ENCODE measurements at regions not wholly inside any gene's neighbourhood (a gene's known extent, or its start where the extent isn't known, plus 50 kb on each side); places are given as distances from the start of the nearest gene placed in this dataset.

- H3K27me3 ChIP-seq (replicated peaks) = no peaks in the 10 kb centered on the region
- H3K36me3 ChIP-seq (replicated peaks) = no peaks in the 10 kb centered on the region
- TF ChIP-seq, protein P1, sequence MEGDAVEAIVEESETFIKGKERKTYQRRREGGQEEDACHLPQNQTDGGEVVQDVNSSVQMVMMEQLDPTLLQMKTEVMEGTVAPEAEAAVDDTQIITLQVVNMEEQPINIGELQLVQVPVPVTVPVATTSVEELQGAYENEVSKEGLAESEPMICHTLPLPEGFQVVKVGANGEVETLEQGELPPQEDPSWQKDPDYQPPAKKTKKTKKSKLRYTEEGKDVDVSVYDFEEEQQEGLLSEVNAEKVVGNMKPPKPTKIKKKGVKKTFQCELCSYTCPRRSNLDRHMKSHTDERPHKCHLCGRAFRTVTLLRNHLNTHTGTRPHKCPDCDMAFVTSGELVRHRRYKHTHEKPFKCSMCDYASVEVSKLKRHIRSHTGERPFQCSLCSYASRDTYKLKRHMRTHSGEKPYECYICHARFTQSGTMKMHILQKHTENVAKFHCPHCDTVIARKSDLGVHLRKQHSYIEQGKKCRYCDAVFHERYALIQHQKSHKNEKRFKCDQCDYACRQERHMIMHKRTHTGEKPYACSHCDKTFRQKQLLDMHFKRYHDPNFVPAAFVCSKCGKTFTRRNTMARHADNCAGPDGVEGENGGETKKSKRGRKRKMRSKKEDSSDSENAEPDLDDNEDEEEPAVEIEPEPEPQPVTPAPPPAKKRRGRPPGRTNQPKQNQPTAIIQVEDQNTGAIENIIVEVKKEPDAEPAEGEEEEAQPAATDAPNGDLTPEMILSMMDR (IDR thresholded peaks at IDR 0.05; ENCODE audit: low read depth, low read length, missing control alignments) = no peak
- no peak for DNase-seq
- no peak overlapping the region for H3K4me3 ChIP-seq (ENCODE audit: low read depth, low read length)
- peak overlapping the region; percentile 33 for H3K27ac ChIP-seq
- in situ Hi-C loops (cut with HindIII; ENCODE audit: low pct_ligation_motif_present, low sequenced_read_pairs) = loop anchor here (25.0 kb wide), 1 partner anchor 731 kb away; no protein-coding TSS in a partner anchor
Measured at GRCh38 chr7:47093320-47094234, 488.3 kb downstream of the TNS3 start.

- Histone ChIP-seq H3K27ac (peak overlapping the region; percentile 33), H3K4me3 (ENCODE audit: low read depth, low read length) (no peak overlapping the region), H3K27me3 (replicated peaks) (no peaks in the 10 kb centered on the region), H3K36me3 (replicated peaks) (no peaks in the 10 kb centered on the region)
- no peak for DNase-seq
- in situ Hi-C loops (cut with HindIII; ENCODE audit: low pct_ligation_motif_present, low sequenced_read_pairs) = loop anchor here (25.0 kb wide), 1 partner anchor 730 kb away; no protein-coding TSS in a partner anchor
- TF ChIP-seq, protein P1 (IDR thresholded peaks at IDR 0.05; ENCODE audit: low read depth, low read length, missing control alignments) = no peak
Measured at GRCh38 chr7:47092336-47092735, 489.6 kb downstream of the TNS3 start.

- TF ChIP-seq, protein P1 (IDR thresholded peaks at IDR 0.05; ENCODE audit: low read depth, low read length, missing control alignments) = no peak
- Histone ChIP-seq H3K4me3 (ENCODE audit: low read depth, low read length) (no peak overlapping the region), H3K27ac (peak overlapping the region; percentile 47), H3K27me3 (replicated peaks) (no peaks in the 10 kb centered on the region), H3K36me3 (replicated peaks) (no peaks in the 10 kb centered on the region)
- in situ Hi-C loops (cut with HindIII; ENCODE audit: low pct_ligation_motif_present, low sequenced_read_pairs) = loop anchor here (25.0 kb wide), 1 partner anchor 729 kb away; no protein-coding TSS in a partner anchor
- peak; percentile 68 for DNase-seq
Measured at GRCh38 chr7:47091141-47091540, 490.8 kb downstream of the TNS3 start.

DNA sequence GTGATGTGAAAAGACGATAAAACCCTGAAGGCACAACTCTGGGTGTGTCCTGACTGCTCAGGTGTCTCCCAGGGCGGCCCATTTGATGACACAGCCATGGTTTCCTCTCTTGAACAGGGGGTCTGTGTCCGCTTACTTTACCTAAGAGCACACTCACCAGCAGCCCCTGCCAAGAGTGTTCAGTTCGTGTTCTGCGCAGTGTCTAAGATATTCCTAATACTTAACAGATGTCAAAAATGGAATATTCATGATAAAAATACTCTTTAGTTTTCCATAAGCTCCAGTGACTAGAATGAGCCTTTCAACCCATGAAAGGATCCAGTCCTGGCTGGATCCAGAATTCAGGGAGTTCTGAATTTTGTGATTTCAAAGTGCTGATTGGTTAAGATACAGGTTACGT lies 492.4 kb downstream of the TNS3 start:
- H3K4me3 ChIP-seq (ENCODE audit: low read depth, low read length) = no peak overlapping the region
- no peaks in the 10 kb centered on the region for H3K36me3 ChIP-seq (replicated peaks)
- no peak for DNase-seq
- H3K27ac ChIP-seq = no peak overlapping the region
- in situ Hi-C loops (cut with HindIII; ENCODE audit: low pct_ligation_motif_present, low sequenced_read_pairs) = loop anchor here (25.0 kb wide), 1 partner anchor 727 kb away; no protein-coding TSS in a partner anchor
- H3K27me3 ChIP-seq (replicated peaks) = no peaks in the 10 kb centered on the region
- TF ChIP-seq, protein P1 (IDR thresholded peaks at IDR 0.05; ENCODE audit: low read depth, low read length, missing control alignments) = no peak

- no peak for DNase-seq
- H3K27ac ChIP-seq = no peak overlapping the region
- TF ChIP-seq, protein P1 (IDR thresholded peaks at IDR 0.05; ENCODE audit: low read depth, low read length, missing control alignments) = no peak
- no peak overlapping the region for H3K4me3 ChIP-seq (ENCODE audit: low read depth, low read length)
- no peaks in the 10 kb centered on the region for H3K27me3 ChIP-seq (replicated peaks)
- in situ Hi-C loops (cut with HindIII; ENCODE audit: low pct_ligation_motif_present, low sequenced_read_pairs) = loop anchor here (25.0 kb wide), 1 partner anchor 727 kb away; no protein-coding TSS in a partner anchor
- no peaks in the 10 kb centered on the region for H3K36me3 ChIP-seq (replicated peaks)
Measured at GRCh38 chr7:47089068-47089417, 492.9 kb downstream of the TNS3 start.

Data from brain microvascular endothelial cell (primary cell).